Keratinocyte (primary cell): ENCODE measurements at regions not wholly inside any gene's neighbourhood (a gene's known extent, or its start where the extent isn't known, plus 50 kb on each side); places are given as distances from the start of the nearest gene placed in this dataset.

Source experiments
- DNase-seq: peaks from one replicate; pipeline ENCODE4 v3.0.0-alpha.2; 2011; ENCODE audit warnings: low read depth, missing footprints, low spot score
- FAIRE-seq: peaks from 2 replicates; lab custom pipeline; 2011; peaks lifted over from hg19 to GRCh38; lab: Jason Lieb, UNC
- H2AFZ ChIP-seq: 2 replicates; pipeline ENCODE4 v1.6.0; 2012; ENCODE audit warnings: low read length, control low read depth, inconsistent platforms; ENCODE audit not compliant: control insufficient read depth
- H3K27ac ChIP-seq: 2 replicates; pipeline ENCODE4 v1.5.1; 2011; ENCODE audit warnings: low read length; ENCODE audit not compliant: control insufficient read depth, insufficient read depth
- H3K27me3 ChIP-seq: 3 replicates; pipeline ENCODE4 v1.6.0; 2011; ENCODE audit warnings: low read length; ENCODE audit not compliant: control insufficient read depth, insufficient read depth; ENCODE audit errors: extremely low read depth
- H3K36me3 ChIP-seq, 2 experiments: 2 replicates in 1 of 2; 3 replicates in 1 of 2; pipeline ENCODE4 v1.5.1; 2011; ENCODE audit warnings: low read length in 2 of 2, mild to moderate bottlenecking in 1 of 2; ENCODE audit not compliant: control insufficient read depth in 2 of 2, insufficient read depth in 2 of 2; ENCODE audit errors: extremely low read depth in 1 of 2
- H3K4me1 ChIP-seq: 3 replicates; pipeline ENCODE4 v1.5.1; 2011; ENCODE audit warnings: low read length; ENCODE audit not compliant: control insufficient read depth, insufficient read depth; ENCODE audit errors: extremely low read depth
- H3K4me2 ChIP-seq: 3 replicates; pipeline ENCODE4 v1.6.0; 2011; ENCODE audit warnings: low read depth, low read length; ENCODE audit not compliant: control insufficient read depth, insufficient read depth; ENCODE audit errors: extremely low read depth
- H3K4me3 ChIP-seq, 3 experiments: fragments of 200-600 bp in 1 of 3; sonication (generic) in 1 of 3; 2 replicates in 2 of 3; 3 replicates in 1 of 3; pipeline ENCODE4 v1.5.1; 2011 to 2016; ENCODE audit warnings: low read length in 3 of 3, mild to moderate bottlenecking in 3 of 3, control low read depth in 2 of 3, inconsistent platforms in 1 of 3, low read depth in 1 of 3, mixed read lengths in 1 of 3, mixed run types in 1 of 3, moderate library complexity in 1 of 3; ENCODE audit not compliant: control insufficient read depth in 2 of 3, insufficient read depth in 2 of 3; ENCODE audit errors: extremely low read depth in 1 of 3
- H3K79me2 ChIP-seq: 2 replicates; pipeline ENCODE4 v1.6.0; 2012; ENCODE audit warnings: low read length; ENCODE audit not compliant: control insufficient read depth, insufficient read depth
- H3K9ac ChIP-seq: 3 replicates; pipeline ENCODE4 v1.6.0; 2011; ENCODE audit warnings: low read length; ENCODE audit not compliant: control insufficient read depth, insufficient read depth; ENCODE audit errors: extremely low read depth
- H3K9me1 ChIP-seq: 3 replicates; pipeline ENCODE4 v1.6.0; 2011; ENCODE audit warnings: low read length; ENCODE audit not compliant: control insufficient read depth, insufficient read depth; ENCODE audit errors: extremely low read depth
- H3K9me3 ChIP-seq: 2 replicates; pipeline ENCODE4 v1.5.1; 2012; ENCODE audit warnings: low read depth, low read length; ENCODE audit not compliant: control insufficient read depth
- H4K20me1 ChIP-seq: 3 replicates; pipeline ENCODE4 v1.6.0; 2011; ENCODE audit warnings: low read length; ENCODE audit not compliant: control insufficient read depth, insufficient read depth; ENCODE audit errors: extremely low read depth
- CTCF ChIP-seq, 3 experiments: IDR thresholded peaks in 1 of 3; conservative IDR thresholded peaks in 1 of 3; optimal IDR thresholded peaks in 1 of 3; 2 replicates in 2 of 3; 3 replicates in 1 of 3; pipeline versions ENCODE3 to v1.5.1; 2011; ENCODE audit warnings: low read length in 3 of 3, mild to moderate bottlenecking in 3 of 3, moderate library complexity in 2 of 3, control low read depth in 1 of 3, inconsistent platforms in 1 of 3; ENCODE audit not compliant: insufficient read depth in 2 of 3; ENCODE audit errors: extremely low read depth in 1 of 3
- EZH2 ChIP-seq: IDR thresholded peaks from one replicate; pipeline ENCODE4 v1.6.1; 2012; ENCODE audit warnings: inconsistent platforms, mild to moderate bottlenecking, low read length, moderate library complexity
- dilution Hi-C: fragments of 300-500 bp; cut with MboI; formaldehyde crosslinking; loops from one replicate; pipeline ENCODE4 v1.7.0; 2020; ENCODE audit warnings: low sequenced_read_pairs; ENCODE audit not compliant: extremely low pct_ligation_motif_present

GRCh38 chr5:89080467-89081116 lies 197.6 kb upstream of the MEF2C start:
- Histone ChIP-seq H2AFZ (no peak overlapping the region), H3K27ac (no peak overlapping the region), H3K4me1 (no peaks in the 10 kb centered on the region), H3K9me1 (no peaks in the 10 kb centered on the region), H3K79me2 (no peaks in the 10 kb centered on the region), H3K36me3 (no peaks in the 10 kb centered on the region), H3K9me3 (no peaks in the 10 kb centered on the region), H3K4me2 (no peak overlapping the region), H4K20me1 (no peaks in the 10 kb centered on the region), H3K9ac (no peak overlapping the region), H3K4me3 (no peak overlapping the region), H3K27me3 (no peaks in the 10 kb centered on the region)
- dilution Hi-C loops: no loop called here
- DNase-seq (no peak), FAIRE-seq (no peak)
- TF ChIP-seq CTCF (optimal IDR thresholded peaks at IDR 0.05 in 1 of 3, IDR thresholded peaks at IDR 0.05 in 1 of 3, conservative IDR thresholded peaks at IDR 0.05 in 1 of 3; ENCODE audit: extremely low read depth in 1 of 3, insufficient read depth in 2 of 3, low read length in 3 of 3) (no peak), EZH2 (no peak)

- no peaks in the 10 kb centered on the region for H3K9me1 ChIP-seq
- no peak overlapping the region for H3K4me2 ChIP-seq
- H3K9me3 ChIP-seq: no peaks in the 10 kb centered on the region
- H3K79me2 ChIP-seq: no peaks in the 10 kb centered on the region
- no peaks in the 10 kb centered on the region for H3K4me1 ChIP-seq
- no peak overlapping the region for H3K4me3 ChIP-seq
- H4K20me1 ChIP-seq: no peaks in the 10 kb centered on the region
- H2AFZ ChIP-seq: no peak overlapping the region
- dilution Hi-C loops: no loop called here
- H3K36me3 ChIP-seq: no peaks in the 10 kb centered on the region
- H3K27ac ChIP-seq: no peak overlapping the region
- no peaks in the 10 kb centered on the region for H3K27me3 ChIP-seq
- FAIRE-seq: no peak
- DNase-seq: no peak
- TF ChIP-seq CTCF (optimal IDR thresholded peaks at IDR 0.05 in 1 of 3, IDR thresholded peaks at IDR 0.05 in 1 of 3, conservative IDR thresholded peaks at IDR 0.05 in 1 of 3; ENCODE audit: extremely low read depth in 1 of 3, insufficient read depth in 2 of 3, low read length in 3 of 3) (no peak), EZH2 (no peak)
- H3K9ac ChIP-seq: no peak overlapping the region
Observed at GRCh38 chr5:89072842-89073672, 190.1 kb upstream of the MEF2C start.
